ENCODE measurements at regions not wholly inside any gene's neighbourhood (a gene's known extent, or its start where the extent isn't known, plus 50 kb on each side); places are given as distances from the start of the nearest gene placed in this dataset.

DNA sequence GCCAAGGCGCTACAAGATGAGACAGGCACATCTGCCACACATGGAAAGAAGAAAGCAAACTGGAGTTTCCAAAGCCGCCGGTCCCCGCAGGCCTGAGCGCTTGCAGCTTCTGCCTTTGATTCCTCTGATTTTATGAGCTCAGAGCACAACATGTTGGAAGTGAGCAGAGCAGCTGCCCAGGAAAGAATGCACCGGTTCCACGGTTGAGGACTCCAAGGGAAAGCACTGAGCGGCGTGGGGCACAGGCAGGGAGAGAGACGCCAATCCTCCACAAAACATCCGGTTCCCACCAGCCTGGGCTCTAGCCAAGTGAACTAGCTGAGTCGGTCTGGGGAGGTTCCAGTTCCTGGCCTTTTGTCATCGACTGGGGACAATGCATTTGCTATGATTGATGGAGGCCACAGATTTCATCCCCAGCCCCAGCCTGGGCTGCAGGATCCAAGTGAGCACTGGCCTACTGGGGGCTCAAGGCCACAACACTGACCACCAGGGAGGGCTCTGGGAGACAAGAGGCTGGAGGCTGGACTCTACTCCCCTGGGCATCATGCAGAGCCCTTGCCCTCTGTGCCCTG lies 253.1 kb upstream of the IRF2BP2 start:
- no peaks in the 10 kb centered on the region for H3K36me3 ChIP-seq (ENCODE audit: control insufficient read depth in 2 of 2, insufficient read depth in 2 of 2, low read length in 2 of 2)
- no peaks in the 10 kb centered on the region for H3K27me3 ChIP-seq (ENCODE audit: control insufficient read depth in 1 of 2, insufficient read depth in 2 of 2, low read length in 2 of 2)
- no peaks in the 10 kb centered on the region for H3K9me3 ChIP-seq (ENCODE audit: control insufficient read depth in 2 of 2, low read length in 2 of 2)
- peak overlapping the region; percentile 45 to 51 for H3K9ac ChIP-seq (ENCODE audit: low read length in 2 of 2)
- peak overlapping the region; percentile 67 for H3K27ac ChIP-seq (ENCODE audit: low read length)
- peak overlapping the region; percentile 25 to 54 for H3K4me3 ChIP-seq (ENCODE audit: low read length in 2 of 2)
- peaks cover 40% of the 10 kb centered on the region for H3K4me1 ChIP-seq (ENCODE audit: control insufficient read depth, insufficient read depth, low read length)

- Histone ChIP-seq H3K36me3 (ENCODE audit: control insufficient read depth in 2 of 2, insufficient read depth in 2 of 2, low read length in 2 of 2) (no peaks in the 10 kb centered on the region), H3K27ac (ENCODE audit: low read length) (peak overlapping the region; percentile 67), H3K9ac (ENCODE audit: low read length in 2 of 2) (peak overlapping the region; percentile 29 to 45), H3K4me1 (ENCODE audit: control insufficient read depth, insufficient read depth, low read length) (peaks cover 34% of the 10 kb centered on the region), H3K4me3 (ENCODE audit: low read length in 2 of 2) (peak overlapping the region; percentile 25 to 54), H3K27me3 (ENCODE audit: control insufficient read depth in 1 of 2, insufficient read depth in 2 of 2, low read length in 2 of 2) (no peaks in the 10 kb centered on the region), H3K9me3 (ENCODE audit: control insufficient read depth in 2 of 2, low read length in 2 of 2) (no peaks in the 10 kb centered on the region)
These were observed 252.5 kb upstream of the IRF2BP2 start for GRCh38 chr1:234862360-234862943.

DNA sequence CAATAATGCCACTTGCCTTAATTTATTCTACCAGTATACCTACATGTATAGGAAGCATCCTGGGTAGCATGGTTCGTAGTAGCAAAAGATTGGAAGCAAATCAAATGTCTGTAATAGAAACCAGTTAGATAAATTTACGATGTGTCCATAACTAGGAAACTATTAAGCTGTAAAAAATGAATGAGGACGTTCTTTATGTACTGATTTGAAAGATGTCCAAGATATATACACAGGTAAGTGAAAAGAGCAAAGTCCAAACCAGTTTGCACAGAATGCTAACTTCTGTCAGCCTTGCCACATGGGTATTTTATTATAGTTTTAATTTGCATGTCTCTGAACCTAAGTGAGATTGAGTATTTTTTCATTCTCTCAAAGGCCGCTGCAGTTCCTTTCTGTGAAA lies 251.8 kb upstream of the IRF2BP2 start:
- H3K4me1 ChIP-seq (ENCODE audit: control insufficient read depth, insufficient read depth, low read length) = peaks cover 28% of the 10 kb centered on the region
- no peaks in the 10 kb centered on the region for H3K9me3 ChIP-seq (ENCODE audit: control insufficient read depth in 2 of 2, low read length in 2 of 2)
- no peak overlapping the region for H3K4me3 ChIP-seq (ENCODE audit: low read length in 2 of 2)
- H3K9ac ChIP-seq (ENCODE audit: low read length in 2 of 2) = no peak overlapping the region
- H3K27me3 ChIP-seq (ENCODE audit: control insufficient read depth in 1 of 2, insufficient read depth in 2 of 2, low read length in 2 of 2) = no peaks in the 10 kb centered on the region
- no peak overlapping the region for H3K27ac ChIP-seq (ENCODE audit: low read length)
- no peaks in the 10 kb centered on the region for H3K36me3 ChIP-seq (ENCODE audit: control insufficient read depth in 2 of 2, insufficient read depth in 2 of 2, low read length in 2 of 2)

DNA sequence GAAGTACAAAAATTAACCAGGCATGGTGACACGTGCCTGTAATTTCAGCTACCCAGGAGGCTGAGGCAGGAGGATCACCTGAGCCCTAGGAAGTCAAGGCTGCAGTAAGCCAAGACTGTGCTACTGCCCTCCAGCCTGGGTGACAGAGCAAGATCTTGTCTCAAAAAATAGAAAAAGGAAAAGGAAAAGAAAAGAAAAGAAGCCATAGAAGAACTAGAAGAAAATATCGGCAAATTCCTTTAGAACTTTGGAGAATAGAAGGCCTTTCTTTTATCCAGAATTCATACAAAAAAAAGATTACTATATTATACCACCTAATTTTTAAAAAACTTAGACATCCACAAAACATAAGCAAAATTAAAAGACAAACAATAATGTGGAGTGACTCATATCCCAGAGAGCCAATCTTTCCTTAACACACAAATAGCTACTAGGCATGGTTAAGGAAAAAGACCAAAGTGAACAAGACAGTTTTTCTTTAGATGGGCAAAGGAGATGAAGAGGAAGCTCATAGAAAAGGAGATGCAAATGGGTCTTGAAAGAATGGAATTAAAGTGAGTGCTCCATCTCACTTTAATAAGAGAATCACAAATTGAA lies 251.1 kb upstream of the IRF2BP2 start:
- H3K27me3 ChIP-seq (ENCODE audit: control insufficient read depth in 1 of 2, insufficient read depth in 2 of 2, low read length in 2 of 2) = no peaks in the 10 kb centered on the region
- H3K36me3 ChIP-seq (ENCODE audit: control insufficient read depth in 2 of 2, insufficient read depth in 2 of 2, low read length in 2 of 2) = no peaks in the 10 kb centered on the region
- no peaks in the 10 kb centered on the region for H3K9me3 ChIP-seq (ENCODE audit: control insufficient read depth in 2 of 2, low read length in 2 of 2)
- peaks cover 22% of the 10 kb centered on the region for H3K4me1 ChIP-seq (ENCODE audit: control insufficient read depth, insufficient read depth, low read length)
- H3K27ac ChIP-seq (ENCODE audit: low read length) = no peak overlapping the region
- no peak overlapping the region for H3K9ac ChIP-seq (ENCODE audit: low read length in 2 of 2)
- H3K4me3 ChIP-seq (ENCODE audit: low read length in 2 of 2) = no peak overlapping the region

DNA sequence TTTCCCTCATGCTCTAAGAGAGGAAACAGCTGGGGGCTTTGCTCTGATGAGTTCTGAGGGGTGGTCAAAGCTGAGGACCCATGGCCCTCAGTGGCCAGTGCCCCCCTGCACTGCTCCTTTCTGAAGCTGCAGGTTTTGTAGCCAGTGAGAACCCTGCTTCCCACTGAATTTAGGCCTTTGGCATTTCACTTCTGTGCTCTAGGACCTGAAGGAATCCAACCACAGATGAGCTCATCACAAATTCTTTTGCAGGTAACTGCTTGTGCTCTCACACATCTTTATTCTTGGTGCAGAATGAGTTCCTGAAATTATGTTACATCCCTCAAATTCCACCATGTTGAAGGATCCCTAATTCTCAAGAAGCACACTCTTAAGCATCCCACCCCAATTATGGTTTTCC lies 248.7 kb upstream of the IRF2BP2 start:
- Histone ChIP-seq H3K9me3 (ENCODE audit: control insufficient read depth in 2 of 2, low read length in 2 of 2) (no peaks in the 10 kb centered on the region), H3K27ac (ENCODE audit: low read length) (no peak overlapping the region), H3K9ac (ENCODE audit: low read length in 2 of 2) (no peak overlapping the region), H3K4me1 (ENCODE audit: control insufficient read depth, insufficient read depth, low read length) (peaks cover 16% of the 10 kb centered on the region), H3K36me3 (ENCODE audit: control insufficient read depth in 2 of 2, insufficient read depth in 2 of 2, low read length in 2 of 2) (no peaks in the 10 kb centered on the region), H3K4me3 (ENCODE audit: low read length in 2 of 2) (no peak overlapping the region), H3K27me3 (ENCODE audit: control insufficient read depth in 1 of 2, insufficient read depth in 2 of 2, low read length in 2 of 2) (no peaks in the 10 kb centered on the region)

GRCh38 chr1:234856845-234857245 lies 246.9 kb upstream of the IRF2BP2 start:
- Histone ChIP-seq H3K27ac (ENCODE audit: low read length) (peak overlapping the region; percentile 73), H3K9ac (ENCODE audit: low read length in 2 of 2) (no peak overlapping the region), H3K4me1 (ENCODE audit: control insufficient read depth, insufficient read depth, low read length) (peaks cover 2% of the 10 kb centered on the region), H3K9me3 (ENCODE audit: control insufficient read depth in 2 of 2, low read length in 2 of 2) (no peaks in the 10 kb centered on the region), H3K36me3 (ENCODE audit: control insufficient read depth in 2 of 2, insufficient read depth in 2 of 2, low read length in 2 of 2) (no peaks in the 10 kb centered on the region), H3K27me3 (ENCODE audit: control insufficient read depth in 1 of 2, insufficient read depth in 2 of 2, low read length in 2 of 2) (no peaks in the 10 kb centered on the region), H3K4me3 (ENCODE audit: low read length in 2 of 2) (no peak overlapping the region)

- H3K27me3 ChIP-seq (ENCODE audit: control insufficient read depth in 1 of 2, insufficient read depth in 2 of 2, low read length in 2 of 2) = no peaks in the 10 kb centered on the region
- H3K4me3 ChIP-seq (ENCODE audit: low read length in 2 of 2) = no peak overlapping the region
- peaks cover 3% of the 10 kb centered on the region for H3K4me1 ChIP-seq (ENCODE audit: control insufficient read depth, insufficient read depth, low read length)
- H3K27ac ChIP-seq (ENCODE audit: low read length) = peak overlapping the region; percentile 73
- no peak overlapping the region for H3K9ac ChIP-seq (ENCODE audit: low read length in 2 of 2)
- H3K9me3 ChIP-seq (ENCODE audit: control insufficient read depth in 2 of 2, low read length in 2 of 2) = no peaks in the 10 kb centered on the region
- H3K36me3 ChIP-seq (ENCODE audit: control insufficient read depth in 2 of 2, insufficient read depth in 2 of 2, low read length in 2 of 2) = no peaks in the 10 kb centered on the region
These were observed 245.9 kb upstream of the IRF2BP2 start for GRCh38 chr1:234855851-234856250.

GRCh38 chr1:234854645-234855039 lies 244.7 kb upstream of the IRF2BP2 start:
- Histone ChIP-seq H3K27ac (ENCODE audit: low read length) (no peak overlapping the region), H3K4me1 (ENCODE audit: control insufficient read depth, insufficient read depth, low read length) (peaks cover 3% of the 10 kb centered on the region), H3K4me3 (ENCODE audit: low read length in 2 of 2) (no peak overlapping the region), H3K27me3 (ENCODE audit: control insufficient read depth in 1 of 2, insufficient read depth in 2 of 2, low read length in 2 of 2) (no peaks in the 10 kb centered on the region), H3K9me3 (ENCODE audit: control insufficient read depth in 2 of 2, low read length in 2 of 2) (no peaks in the 10 kb centered on the region), H3K9ac (ENCODE audit: low read length in 2 of 2) (no peak overlapping the region), H3K36me3 (ENCODE audit: control insufficient read depth in 2 of 2, insufficient read depth in 2 of 2, low read length in 2 of 2) (no peaks in the 10 kb centered on the region)

GRCh38 chr1:234853906-234854644 lies 244.1 kb upstream of the IRF2BP2 start:
- no peaks in the 10 kb centered on the region for H3K9me3 ChIP-seq (ENCODE audit: control insufficient read depth in 2 of 2, low read length in 2 of 2)
- H3K27ac ChIP-seq (ENCODE audit: low read length) = no peak overlapping the region
- H3K4me1 ChIP-seq (ENCODE audit: control insufficient read depth, insufficient read depth, low read length) = peaks cover 3% of the 10 kb centered on the region
- no peak overlapping the region for H3K4me3 ChIP-seq (ENCODE audit: low read length in 2 of 2)
- H3K9ac ChIP-seq (ENCODE audit: low read length in 2 of 2) = no peak overlapping the region
- H3K36me3 ChIP-seq (ENCODE audit: control insufficient read depth in 2 of 2, insufficient read depth in 2 of 2, low read length in 2 of 2) = no peaks in the 10 kb centered on the region
- H3K27me3 ChIP-seq (ENCODE audit: control insufficient read depth in 1 of 2, insufficient read depth in 2 of 2, low read length in 2 of 2) = no peaks in the 10 kb centered on the region

- H3K4me3 ChIP-seq (ENCODE audit: low read length in 2 of 2) = no peak overlapping the region
- no peak overlapping the region for H3K9ac ChIP-seq (ENCODE audit: low read length in 2 of 2)
- H3K27ac ChIP-seq (ENCODE audit: low read length) = no peak overlapping the region
- H3K27me3 ChIP-seq (ENCODE audit: control insufficient read depth in 1 of 2, insufficient read depth in 2 of 2, low read length in 2 of 2) = no peaks in the 10 kb centered on the region
- H3K36me3 ChIP-seq (ENCODE audit: control insufficient read depth in 2 of 2, insufficient read depth in 2 of 2, low read length in 2 of 2) = no peaks in the 10 kb centered on the region
- H3K9me3 ChIP-seq (ENCODE audit: control insufficient read depth in 2 of 2, low read length in 2 of 2) = no peaks in the 10 kb centered on the region
- peaks cover 3% of the 10 kb centered on the region for H3K4me1 ChIP-seq (ENCODE audit: control insufficient read depth, insufficient read depth, low read length)
These were observed 242.7 kb upstream of the IRF2BP2 start for GRCh38 chr1:234852659-234853058.
